ENCODE measurements at regions not wholly inside any gene's neighbourhood (a gene's known extent, or its start where the extent isn't known, plus 50 kb on each side); places are given as distances from the start of the nearest gene placed in this dataset.

GRCh38 chr9:14961372-14962068, 51.3 kb upstream of the FREM1 start:
- DNase-seq: no peak

GRCh38 chr9:14960881-14961280, 50.7 kb upstream of the FREM1 start:
- DNase-seq: no peak

All from NCI-H2171 treated with DMSO at 0.1 percent for 48 hours (cell line).